CD14-positive monocyte (primary cell): ENCODE measurements at regions not wholly inside any gene's neighbourhood (a gene's known extent, or its start where the extent isn't known, plus 50 kb on each side); places are given as distances from the start of the nearest gene placed in this dataset.
A peak's percentile ranks its signal among the peaks of the same experiment; 100 is the strongest.

Experiments used
- DNase-seq, 3 donors: peaks; one replicate each; pipeline ENCODE4 v3.0.0-alpha.2; 2011 to 2022
- H2AFZ ChIP-seq: 2 replicates; pipeline ENCODE4 v1.6.0; 2012; ENCODE audit warnings: mild to moderate bottlenecking, low read depth, low read length, inconsistent platforms; ENCODE audit not compliant: insufficient read depth, poor library complexity, severe bottlenecking
- H3K27ac ChIP-seq, 2 donors: 1 replicate in 1 of 2; 2 replicates in 1 of 2; pipeline ENCODE4 v1.5.1; 2012 to 2013; ENCODE audit warnings: low read length in 2 of 2, control low read depth in 1 of 2, inconsistent platforms in 1 of 2, low read depth in 1 of 2, mild to moderate bottlenecking in 1 of 2
- H3K27me3 ChIP-seq, 2 donors: one replicate each; pipeline versions ENCODE4 v1.6.0 to v1.6.1; 2011 to 2013; ENCODE audit warnings: low read length in 2 of 2; ENCODE audit not compliant: control insufficient read depth in 2 of 2, insufficient read depth in 2 of 2
- H3K36me3 ChIP-seq, 2 donors: replicated peaks in 1 of 2; 1 replicate in 1 of 2; 2 replicates in 1 of 2; pipeline versions ENCODE4 v1.5.1 to v1.6.1; 2012 to 2013; ENCODE audit warnings: low read length in 2 of 2, control low read depth in 1 of 2, inconsistent platforms in 1 of 2, mild to moderate bottlenecking in 1 of 2; ENCODE audit not compliant: insufficient read depth in 2 of 2, control insufficient read depth in 1 of 2
- H3K4me1 ChIP-seq, 2 donors: 1 replicate in 1 of 2; 2 replicates in 1 of 2; pipeline versions ENCODE4 v1.5.1 to v1.6.1; 2012 to 2013; ENCODE audit warnings: low read length in 2 of 2, control low read depth in 1 of 2, inconsistent platforms in 1 of 2, mild to moderate bottlenecking in 1 of 2, moderate library complexity in 1 of 2; ENCODE audit not compliant: insufficient read depth in 2 of 2, control insufficient read depth in 1 of 2
- H3K4me2 ChIP-seq: replicated peaks from 2 replicates; pipeline ENCODE3; 2012; ENCODE audit warnings: low read length, moderate library complexity, mild to moderate bottlenecking; ENCODE audit not compliant: poor library complexity, severe bottlenecking; ENCODE audit errors: extremely low read depth
- H3K4me3 ChIP-seq, 3 experiments: fragments of 200-600 bp in 1 of 3; sonication (generic) in 1 of 3; replicated peaks in 1 of 3; 1 replicate in 2 of 3; 2 replicates in 1 of 3; pipeline ENCODE4 v1.5.1; 2011 to 2013; ENCODE audit warnings: low read length in 3 of 3, mild to moderate bottlenecking in 3 of 3, control low read depth in 2 of 3, low read depth in 2 of 3, inconsistent platforms in 1 of 3, moderate library complexity in 1 of 3
- H3K79me2 ChIP-seq: 2 replicates; pipeline ENCODE4 v1.6.0; 2012; ENCODE audit warnings: mild to moderate bottlenecking, control low read depth, inconsistent platforms, low read length, moderate library complexity; ENCODE audit not compliant: insufficient read depth
- H3K9ac ChIP-seq: 2 replicates; pipeline ENCODE4 v1.6.0; 2017; ENCODE audit warnings: low read length, mild to moderate bottlenecking; ENCODE audit not compliant: insufficient read depth, poor library complexity, severe bottlenecking
- H3K9me3 ChIP-seq, 2 donors: replicated peaks in 1 of 2; 1 replicate in 1 of 2; 2 replicates in 1 of 2; pipeline versions ENCODE4 v1.5.1 to v1.6.1; 2012 to 2013; ENCODE audit warnings: low read length in 2 of 2, control low read depth in 1 of 2; ENCODE audit not compliant: control insufficient read depth in 1 of 2, insufficient read depth in 1 of 2
- H4K20me1 ChIP-seq: 2 replicates; pipeline ENCODE4 v1.6.0; 2012; ENCODE audit warnings: mild to moderate bottlenecking, low read length, control low read depth, moderate library complexity; ENCODE audit not compliant: insufficient read depth
- H3K27ac Mint-ChIP-seq, 7 donors: one replicate each; pipeline ENCODE4 v1.8.0; 2020; ENCODE audit warnings: mild to moderate bottlenecking in 7 of 7, mixed read lengths in 7 of 7, moderate library complexity in 6 of 7, inconsistent platforms in 2 of 7
- H3K27me3 Mint-ChIP-seq, 3 donors: one replicate each; pipeline ENCODE4 v1.8.0; 2021 to 2022; ENCODE audit warnings: low read depth in 3 of 3, mild to moderate bottlenecking in 3 of 3, mixed read lengths in 3 of 3, moderate library complexity in 3 of 3, inconsistent platforms in 1 of 3
- H3K36me3 Mint-ChIP-seq, 2 donors: one replicate each; pipeline ENCODE4 v1.8.0; 2020; ENCODE audit warnings: mixed read lengths in 2 of 2, inconsistent platforms in 1 of 2, mild to moderate bottlenecking in 1 of 2
- H3K4me1 Mint-ChIP-seq: one replicate; pipeline ENCODE4 v1.8.0; 2020; ENCODE audit warnings: mild to moderate bottlenecking, mixed read lengths
- H3K4me3 Mint-ChIP-seq, 2 donors: one replicate each; pipeline ENCODE4 v1.8.0; 2020; ENCODE audit warnings: mild to moderate bottlenecking in 2 of 2, mixed read lengths in 2 of 2, moderate library complexity in 1 of 2
- H3K9me3 Mint-ChIP-seq, 7 donors: one replicate each; pipeline ENCODE4 v1.8.0; 2020 to 2022; ENCODE audit warnings: mixed read lengths in 7 of 7, mild to moderate bottlenecking in 6 of 7, moderate library complexity in 6 of 7, inconsistent platforms in 2 of 7
- WGBS: methylation state at CpG from one replicate; pipeline ENCODE4 v1.1.5; 2013; ENCODE audit warnings: missing lambda C conversion rate; ENCODE audit not compliant: insufficient coverage; 5-methylcytosine and 5-hydroxymethylcytosine counted together
- intact Hi-C, 2 donors: fragments of 100-400 bp; cut with micrococcal nuclease; formaldehyde crosslinking; loops; one replicate each; pipeline versions ENCODE4 v1.15.0 to v1.15.1; 2023
- TF ChIP-seq, protein P1 (sequence below): fragments of 200-600 bp; IDR thresholded peaks from one replicate; pipeline ENCODE4 v1.8.0; 2022; ENCODE audit warnings: antibody characterized with exemption, mild to moderate bottlenecking

DNA sequence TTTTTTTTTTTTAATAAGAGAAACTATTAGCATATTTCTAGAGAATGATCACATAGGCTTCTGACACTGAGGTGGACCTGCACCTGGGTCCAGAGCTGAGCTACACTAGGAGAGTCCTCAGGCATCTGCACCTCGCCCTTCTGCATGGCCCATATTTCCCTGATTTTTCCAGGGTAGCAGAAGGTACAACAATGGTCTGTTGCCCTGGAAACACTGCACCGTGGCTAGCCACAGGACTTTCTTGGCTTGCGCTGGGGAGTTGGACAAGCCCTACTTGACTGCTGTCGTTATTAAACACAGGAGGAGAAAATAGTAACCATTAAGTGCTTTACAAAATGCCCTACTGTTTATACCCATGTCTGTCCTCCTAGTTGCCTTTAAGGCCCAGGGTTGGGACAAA lies 615.7 kb upstream of the MEF2C start:
- H3K27me3 ChIP-seq = no peaks in the 10 kb centered on the region
- no peak overlapping the region for H3K27ac Mint-ChIP-seq
- intact Hi-C loops = no loop called here
- H3K4me3 ChIP-seq = no peak overlapping the region
- H3K4me1 ChIP-seq = no peaks in the 10 kb centered on the region
- no peak overlapping the region for H3K9ac ChIP-seq
- peak overlapping the region; percentile 17 for H2AFZ ChIP-seq
- H4K20me1 ChIP-seq = no peaks in the 10 kb centered on the region
- 83% methylated on average over 3 of the region's 4 CpGs for WGBS
- no peaks in the 10 kb centered on the region for H3K4me1 Mint-ChIP-seq
- no peaks in the 10 kb centered on the region for H3K9me3 ChIP-seq
- H3K4me2 ChIP-seq = no peak overlapping the region
- H3K36me3 Mint-ChIP-seq = no peaks in the 10 kb centered on the region
- H3K36me3 ChIP-seq = no peaks in the 10 kb centered on the region
- H3K79me2 ChIP-seq = no peaks in the 10 kb centered on the region
- peaks cover 0 to 2% (median 0%) of the 10 kb centered on the region in 7 donors for H3K9me3 Mint-ChIP-seq
- TF ChIP-seq, protein P1, sequence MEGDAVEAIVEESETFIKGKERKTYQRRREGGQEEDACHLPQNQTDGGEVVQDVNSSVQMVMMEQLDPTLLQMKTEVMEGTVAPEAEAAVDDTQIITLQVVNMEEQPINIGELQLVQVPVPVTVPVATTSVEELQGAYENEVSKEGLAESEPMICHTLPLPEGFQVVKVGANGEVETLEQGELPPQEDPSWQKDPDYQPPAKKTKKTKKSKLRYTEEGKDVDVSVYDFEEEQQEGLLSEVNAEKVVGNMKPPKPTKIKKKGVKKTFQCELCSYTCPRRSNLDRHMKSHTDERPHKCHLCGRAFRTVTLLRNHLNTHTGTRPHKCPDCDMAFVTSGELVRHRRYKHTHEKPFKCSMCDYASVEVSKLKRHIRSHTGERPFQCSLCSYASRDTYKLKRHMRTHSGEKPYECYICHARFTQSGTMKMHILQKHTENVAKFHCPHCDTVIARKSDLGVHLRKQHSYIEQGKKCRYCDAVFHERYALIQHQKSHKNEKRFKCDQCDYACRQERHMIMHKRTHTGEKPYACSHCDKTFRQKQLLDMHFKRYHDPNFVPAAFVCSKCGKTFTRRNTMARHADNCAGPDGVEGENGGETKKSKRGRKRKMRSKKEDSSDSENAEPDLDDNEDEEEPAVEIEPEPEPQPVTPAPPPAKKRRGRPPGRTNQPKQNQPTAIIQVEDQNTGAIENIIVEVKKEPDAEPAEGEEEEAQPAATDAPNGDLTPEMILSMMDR = no peak
- DNase-seq = no peak
- H3K27me3 Mint-ChIP-seq = peaks cover 0 to 1% (median 0%) of the 10 kb centered on the region in 3 donors
- no peak overlapping the region for H3K27ac ChIP-seq
- H3K4me3 Mint-ChIP-seq = no peak overlapping the region

DNA sequence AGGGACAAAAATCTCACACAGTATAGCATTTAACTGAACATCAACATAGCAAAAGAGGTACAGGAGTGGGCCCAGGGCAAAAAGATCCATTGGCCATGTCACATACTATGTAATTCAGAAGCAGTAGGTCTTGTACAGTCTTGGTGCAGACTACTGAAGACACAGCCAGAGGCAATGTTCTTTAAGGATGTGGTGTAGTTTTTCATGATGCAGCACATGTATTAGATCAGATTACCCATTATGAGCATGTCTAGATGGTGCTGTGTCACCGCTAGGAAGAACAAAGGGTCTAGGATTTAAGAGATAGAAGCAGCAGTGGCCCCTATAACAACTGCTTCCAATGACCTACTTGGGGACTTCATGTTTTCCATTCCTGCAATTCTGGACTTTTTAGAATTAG lies 610.4 kb upstream of the MEF2C start:
- Histone ChIP-seq H3K4me1 (no peaks in the 10 kb centered on the region), H3K79me2 (no peaks in the 10 kb centered on the region), H3K4me2 (no peak overlapping the region), H3K36me3 (no peaks in the 10 kb centered on the region), H3K9me3 (no peaks in the 10 kb centered on the region), H4K20me1 (no peaks in the 10 kb centered on the region), H3K27ac (no peak overlapping the region), H3K27me3 (no peaks in the 10 kb centered on the region), H3K4me3 (no peak overlapping the region), H2AFZ (no peak overlapping the region), H3K9ac (no peak overlapping the region)
- DNase-seq = no peak
- peaks cover 0 to 4% (median 0%) of the 10 kb centered on the region in 7 donors for H3K9me3 Mint-ChIP-seq
- TF ChIP-seq, protein P1 = no peak
- no CpG with 5 or more reads among the region's 1 CpG for WGBS
- intact Hi-C loops = no loop called here
- H3K27me3 Mint-ChIP-seq = no peaks in the 10 kb centered on the region
- no peaks in the 10 kb centered on the region for H3K36me3 Mint-ChIP-seq
- no peaks in the 10 kb centered on the region for H3K4me1 Mint-ChIP-seq
- H3K4me3 Mint-ChIP-seq = no peak overlapping the region
- no peak overlapping the region for H3K27ac Mint-ChIP-seq
